ENCODE measurements at regions not wholly inside any gene's neighbourhood (a gene's known extent, or its start where the extent isn't known, plus 50 kb on each side); places are given as distances from the start of the nearest gene placed in this dataset.

- POLR2A ChIA-PET (ENCODE audit: partially characterized antibody) = no interaction called here
Observed at GRCh38 chr12:84247931-84248330, 664.7 kb downstream of the SLC6A15 start.

More at GRCh38 chr12:84247931-84248330, 664.7 kb downstream of the SLC6A15 start:
- Histone ChIP-seq H4K5ac (ENCODE audit: insufficient read length, low read depth, low read length) (no peak overlapping the region), H3K9me3 (ENCODE audit: insufficient read depth in 2 of 2, low read depth in 1 of 2, low read length in 1 of 2) (no peaks in the 10 kb centered on the region), H3K4me1 (replicated peaks in 1 of 4; ENCODE audit: control insufficient read depth in 3 of 4, insufficient read depth in 4 of 4, low read length in 3 of 4) (no peaks in the 10 kb centered on the region), H4K20me1 (replicated peaks in 1 of 2; ENCODE audit: control insufficient read depth in 1 of 2, insufficient read depth in 2 of 2, low read length in 2 of 2) (no peaks in the 10 kb centered on the region), H3K79me1 (ENCODE audit: low read depth, low read length) (no peaks in the 10 kb centered on the region), H2BK15ac (ENCODE audit: low read length) (no peak overlapping the region), H2BK5ac (ENCODE audit: low read depth, low read length) (no peak overlapping the region), H3K27ac (ENCODE audit: low read depth, low read length) (no peak overlapping the region), H3K27me3 (replicated peaks in 1 of 4; ENCODE audit: control insufficient read depth in 3 of 4, extremely low read depth in 1 of 4, insufficient read depth in 3 of 4, low read length in 3 of 4) (no peaks in the 10 kb centered on the region), H2BK20ac (ENCODE audit: low read length) (no peak overlapping the region), H2AFZ (ENCODE audit: low read length) (no peak overlapping the region), H2AK5ac (ENCODE audit: low read depth, low read length) (no peak overlapping the region), H3K23me2 (ENCODE audit: low read depth, low read length) (no peaks in the 10 kb centered on the region; the same call in 1 of the 2 replicates), H2BK12ac (ENCODE audit: low read depth, low read length) (no peak overlapping the region), H3K18ac (ENCODE audit: extremely low read depth, low read length) (no peak overlapping the region), H3K14ac (ENCODE audit: insufficient read length) (no peak overlapping the region), H4K91ac (replicated peaks; ENCODE audit: insufficient read length, low read length) (no peak overlapping the region), H3K56ac (replicated peaks; ENCODE audit: insufficient read length, low read depth, low read length) (no peak overlapping the region), H3K4me3 (ENCODE audit: extremely low read depth in 1 of 4, insufficient read depth in 2 of 4, low read depth in 3 of 4, low read length in 4 of 4) (no peak overlapping the region), H3K36me3 (ENCODE audit: control insufficient read depth in 2 of 4, insufficient read depth in 4 of 4, low read length in 3 of 4) (no peaks in the 10 kb centered on the region), H2BK120ac (replicated peaks; ENCODE audit: low read depth, low read length) (no peak overlapping the region), H4K8ac (ENCODE audit: extremely low read depth, insufficient read depth, low read length) (no peak overlapping the region), H3K4ac (replicated peaks; ENCODE audit: insufficient read length, low read depth, low read length) (no peak overlapping the region), H3K9ac (replicated peaks in 1 of 4; ENCODE audit: extremely low read depth in 1 of 4, low read depth in 3 of 4, low read length in 3 of 4) (no peak overlapping the region), H3K79me2 (ENCODE audit: control insufficient read depth in 1 of 2, insufficient read depth in 2 of 2, low read length in 2 of 2) (no peaks in the 10 kb centered on the region), H3K4me2 (ENCODE audit: insufficient read depth in 1 of 2, low read depth in 2 of 2, low read length in 2 of 2) (no peak overlapping the region), H3K23ac (ENCODE audit: insufficient read length) (no peak overlapping the region)
- TF ChIP-seq MAFK (IDR thresholded peaks at IDR 0.05; ENCODE audit: low read depth, low read length) (no peak), POU5F1 (IDR thresholded peaks at IDR 0.05; ENCODE audit: low read depth, low read length) (no peak)
- CTCF ChIA-PET (ENCODE audit: partially characterized antibody) = no interaction called here
- no peak for DNase-seq (ENCODE audit: low read depth in 1 of 2, low spot score in 2 of 2)
- 98% methylated on average over 2 of the region's 2 CpGs; no CpG with 5 or more reads in 1 of the 2 experiments for whole genome bisulfite sequencing, 2 experiments (ENCODE audit: extremely low coverage in 1 of 2, insufficient coverage in 1 of 2, insufficient read length in 1 of 2, insufficient replicate concordance in 2 of 2, low coverage in 1 of 2, low lambda C conversion rate in 2 of 2, missing lambda C conversion rate in 1 of 2)
- no peak for FAIRE-seq

All from H1 (cell line).